CD4-positive, CD25-positive, alpha-beta regulatory T cell (primary cell): ENCODE measurements at regions not wholly inside any gene's neighbourhood (a gene's known extent, or its start where the extent isn't known, plus 50 kb on each side); places are given as distances from the start of the nearest gene placed in this dataset.

Experiments
- ATAC-seq, 2 donors: fragments of 150-1000 bp; cut with Tn5 transposase; one replicate each; pipeline ENCODE4 v1.10.0; 2021; ENCODE audit warnings: low read depth in 2 of 2, moderate number of reproducible peaks in 2 of 2, moderate library complexity in 1 of 2
- DNase-seq, 3 donors: peaks; one replicate each; pipeline versions ENCODE4 v3.0.0 to v3.0.0-alpha.2; 2012 to 2022; ENCODE audit warnings: mixed read lengths in 1 of 3
- H3K27ac ChIP-seq: one replicate; pipeline ENCODE4 v1.7.0; 2013; ENCODE audit warnings: mild to moderate bottlenecking, low read length; ENCODE audit not compliant: insufficient read depth, poor library complexity, severe bottlenecking
- H3K27me3 ChIP-seq: one replicate; pipeline ENCODE4 v1.7.0; 2013; ENCODE audit warnings: low read length; ENCODE audit not compliant: control insufficient read depth, insufficient read depth
- H3K36me3 ChIP-seq: one replicate; pipeline ENCODE4 v1.7.0; 2013; ENCODE audit warnings: mild to moderate bottlenecking, low read length, moderate library complexity; ENCODE audit not compliant: control insufficient read depth, insufficient read depth
- H3K4me1 ChIP-seq: 2 replicates; pipeline ENCODE4 v1.7.0; 2013; ENCODE audit warnings: mild to moderate bottlenecking, low read length; ENCODE audit not compliant: insufficient read depth, control insufficient read depth, poor library complexity, severe bottlenecking
- H3K4me3 ChIP-seq: one replicate; pipeline ENCODE4 v1.7.0; 2013; ENCODE audit warnings: low read depth, mild to moderate bottlenecking, low read length, moderate library complexity
- H3K9me3 ChIP-seq, 2 experiments: 1 replicate in 1 of 2; 2 replicates in 1 of 2; pipeline ENCODE4 v1.7.0; 2013; ENCODE audit warnings: low read length in 2 of 2, mild to moderate bottlenecking in 1 of 2, moderate library complexity in 1 of 2; ENCODE audit not compliant: control insufficient read depth in 2 of 2
- H3K27ac Mint-ChIP-seq, 3 donors: one replicate each; pipeline ENCODE4 v1.8.0; 2020 to 2022; ENCODE audit warnings: mild to moderate bottlenecking in 3 of 3, mixed read lengths in 3 of 3, moderate library complexity in 2 of 3
- H3K27me3 Mint-ChIP-seq: one replicate; pipeline ENCODE4 v1.8.0; 2022; ENCODE audit warnings: mild to moderate bottlenecking, mixed read lengths
- H3K36me3 Mint-ChIP-seq: one replicate; pipeline ENCODE4 v1.8.0; 2020; ENCODE audit warnings: mixed read lengths
- H3K4me1 Mint-ChIP-seq, 4 donors: one replicate each; pipeline ENCODE4 v1.8.0; 2020 to 2022; ENCODE audit warnings: mixed read lengths in 4 of 4, mild to moderate bottlenecking in 1 of 4
- H3K4me3 Mint-ChIP-seq, 4 donors: one replicate each; pipeline ENCODE4 v1.8.0; 2020 to 2022; ENCODE audit warnings: mild to moderate bottlenecking in 4 of 4, mixed read lengths in 4 of 4, moderate library complexity in 3 of 4
- H3K9me3 Mint-ChIP-seq, 7 donors: one replicate each; pipeline ENCODE4 v1.8.0; 2020 to 2022; ENCODE audit warnings: mixed read lengths in 7 of 7, mild to moderate bottlenecking in 3 of 7, moderate library complexity in 2 of 7

DNA sequence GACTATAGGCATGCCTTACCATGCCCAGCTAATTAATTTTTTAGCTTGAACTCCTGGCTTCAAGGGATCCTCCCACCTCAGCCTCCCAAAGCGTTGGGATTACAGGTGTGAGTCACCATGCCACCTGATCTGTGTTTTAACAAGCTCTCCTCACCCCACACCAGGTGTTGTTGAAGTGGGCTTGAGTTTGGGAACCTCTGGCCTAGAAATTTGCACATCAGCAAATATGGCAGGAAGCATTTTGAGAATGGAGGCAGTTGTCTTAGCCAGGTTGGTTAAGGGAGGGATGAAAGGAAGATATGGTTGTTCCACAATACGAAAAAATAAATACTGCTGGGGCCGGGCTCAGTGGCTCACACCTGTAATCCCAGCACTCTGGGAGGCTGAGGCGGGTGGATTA is 433.1 kb downstream of the TYW1 start:
- DNase-seq (no peak), ATAC-seq (no peak)
- Histone ChIP-seq H3K4me1 (no peaks in the 10 kb centered on the region), H3K9me3 (no peaks in the 10 kb centered on the region), H3K4me3 (no peak overlapping the region), H3K27me3 (no peaks in the 10 kb centered on the region), H3K36me3 (no peaks in the 10 kb centered on the region), H3K27ac (no peak overlapping the region)
- Mint-ChIP-seq H3K36me3 (no peaks in the 10 kb centered on the region), H3K27ac (peak overlapping the region in 1 of 3 donors; percentile 52), H3K4me1 (no peaks in the 10 kb centered on the region), H3K9me3 (peaks cover 0 to 16% (median 1%) of the 10 kb centered on the region in 7 donors), H3K27me3 (no peaks in the 10 kb centered on the region), H3K4me3 (no peak overlapping the region)

DNA sequence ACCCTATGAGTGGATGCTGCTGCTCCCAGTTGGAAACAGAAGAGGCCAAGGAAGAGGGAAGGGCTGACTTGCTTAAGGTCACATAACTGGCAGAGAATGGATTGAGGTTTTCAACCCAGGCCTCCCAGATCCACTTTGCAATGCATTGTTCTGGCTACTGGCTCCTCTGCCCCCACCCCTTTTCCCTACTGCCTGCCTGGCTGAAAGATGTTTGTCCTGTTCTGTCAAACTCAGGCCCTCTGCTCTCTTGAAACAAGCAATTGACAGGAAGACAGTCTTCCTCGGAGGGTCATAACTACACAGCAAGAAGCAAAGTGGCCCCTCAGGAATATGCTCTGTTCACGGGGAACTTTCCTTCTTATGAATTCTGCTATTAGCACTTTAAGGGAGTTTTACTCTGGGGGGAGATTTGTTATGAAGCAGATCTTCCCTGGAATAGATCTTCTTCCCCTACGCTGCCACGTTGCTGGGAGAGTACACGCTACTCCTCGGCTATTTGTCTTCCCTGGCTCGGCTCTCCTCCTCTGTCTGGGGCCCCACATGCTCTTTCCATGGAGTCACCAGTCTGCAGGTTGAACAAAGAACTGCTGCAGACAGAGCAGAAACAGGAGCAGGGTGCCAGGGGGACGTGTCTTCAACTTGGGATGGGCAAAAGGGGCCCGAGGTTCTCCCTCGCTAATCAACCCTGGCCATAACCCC is 436.1 kb downstream of the TYW1 start:
- Histone ChIP-seq H3K4me1 (no peaks in the 10 kb centered on the region), H3K36me3 (no peaks in the 10 kb centered on the region), H3K4me3 (no peak overlapping the region), H3K9me3 (no peaks in the 10 kb centered on the region), H3K27ac (no peak overlapping the region), H3K27me3 (no peaks in the 10 kb centered on the region)
- no peak overlapping the region for H3K4me3 Mint-ChIP-seq
- H3K27me3 Mint-ChIP-seq, result no peaks in the 10 kb centered on the region
- H3K27ac Mint-ChIP-seq, result no peak overlapping the region
- DNase-seq, result no peak
- peaks cover 0 to 18% (median 3%) of the 10 kb centered on the region in 7 donors for H3K9me3 Mint-ChIP-seq
- ATAC-seq, result no peak
- no peaks in the 10 kb centered on the region for H3K36me3 Mint-ChIP-seq
- no peaks in the 10 kb centered on the region for H3K4me1 Mint-ChIP-seq

DNA sequence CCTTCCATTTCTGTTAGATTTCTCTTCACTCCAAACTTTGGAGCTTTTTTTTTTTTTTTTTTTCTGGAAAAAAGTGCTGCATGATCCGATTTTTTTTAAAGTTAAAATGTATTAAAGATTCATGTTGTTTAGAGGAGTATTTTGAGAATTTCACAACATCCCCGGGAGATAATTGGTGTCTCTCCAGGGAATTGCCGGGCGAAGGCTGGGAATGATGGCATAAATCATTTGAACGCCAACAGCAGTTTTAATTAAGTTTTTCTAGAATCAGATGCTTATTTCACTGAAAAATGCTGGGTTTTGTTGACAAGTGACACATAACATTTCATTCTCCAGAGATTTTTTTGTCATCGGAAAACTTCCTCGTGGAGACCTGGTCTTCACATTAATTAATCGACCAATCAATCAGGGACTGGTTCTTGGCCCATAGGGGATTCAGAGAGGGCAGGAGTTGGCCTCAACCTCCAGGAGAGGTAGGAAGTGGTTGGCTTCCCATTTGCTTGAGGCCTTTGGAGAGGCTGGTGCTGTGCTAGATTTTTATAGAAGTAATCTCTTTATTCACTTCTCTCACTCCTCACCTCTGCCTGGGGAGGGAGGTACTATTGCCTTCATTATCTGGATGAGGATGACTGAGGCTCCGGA is 439.4 kb downstream of the TYW1 start:
- Histone ChIP-seq H3K4me3 (no peak overlapping the region), H3K27ac (no peak overlapping the region), H3K36me3 (no peaks in the 10 kb centered on the region), H3K4me1 (no peaks in the 10 kb centered on the region), H3K9me3 (no peaks in the 10 kb centered on the region), H3K27me3 (no peaks in the 10 kb centered on the region)
- Mint-ChIP-seq H3K27me3 (no peaks in the 10 kb centered on the region), H3K9me3 (peaks cover 0 to 20% (median 3%) of the 10 kb centered on the region in 7 donors), H3K4me1 (no peaks in the 10 kb centered on the region), H3K36me3 (no peaks in the 10 kb centered on the region), H3K27ac (no peak overlapping the region), H3K4me3 (no peak overlapping the region)
- no peak for ATAC-seq
- no peak for DNase-seq

DNA sequence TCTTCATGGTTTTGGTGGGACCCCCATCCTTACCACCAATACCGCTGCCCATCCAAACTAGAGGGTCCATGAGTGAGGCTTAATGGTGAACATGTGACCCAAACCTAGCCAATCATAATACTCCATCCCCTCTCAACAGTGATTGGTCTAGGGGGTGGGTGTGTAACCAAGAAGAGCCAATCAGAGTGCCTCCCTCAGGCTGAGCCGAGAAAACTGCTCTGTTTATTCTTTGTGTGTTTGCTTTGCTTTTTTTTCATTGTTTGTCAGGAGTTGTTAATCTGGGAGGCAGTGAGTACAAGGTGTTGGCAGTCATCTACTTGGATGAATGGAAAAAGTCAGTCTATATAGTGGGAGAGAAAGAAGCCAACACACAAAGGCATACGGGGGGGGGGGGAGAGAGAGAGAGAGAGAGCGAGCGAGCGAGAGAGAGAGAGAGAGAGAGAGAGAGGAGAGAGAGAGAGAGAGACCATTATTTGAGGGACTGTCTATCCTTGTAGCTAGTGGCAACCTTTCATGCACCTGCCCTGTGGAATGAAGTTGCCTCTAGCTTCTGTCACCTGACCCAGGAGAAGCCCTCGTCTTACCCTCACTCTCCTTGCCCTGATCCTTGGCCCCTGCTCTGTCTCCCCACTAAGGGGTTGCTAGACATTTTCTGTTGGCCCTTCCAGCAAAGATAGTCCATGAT is 441.7 kb downstream of the TYW1 start:
- Histone ChIP-seq H3K4me1 (no peaks in the 10 kb centered on the region), H3K36me3 (no peaks in the 10 kb centered on the region), H3K4me3 (no peak overlapping the region), H3K27ac (no peak overlapping the region), H3K9me3 (no peaks in the 10 kb centered on the region), H3K27me3 (no peaks in the 10 kb centered on the region)
- no peak for DNase-seq
- H3K27me3 Mint-ChIP-seq, result no peaks in the 10 kb centered on the region
- peaks cover 0 to 14% (median 3%) of the 10 kb centered on the region in 7 donors for H3K9me3 Mint-ChIP-seq
- no peaks in the 10 kb centered on the region for H3K4me1 Mint-ChIP-seq
- no peak overlapping the region for H3K4me3 Mint-ChIP-seq
- ATAC-seq, result no peak
- H3K36me3 Mint-ChIP-seq, result no peaks in the 10 kb centered on the region
- no peak overlapping the region for H3K27ac Mint-ChIP-seq

DNA sequence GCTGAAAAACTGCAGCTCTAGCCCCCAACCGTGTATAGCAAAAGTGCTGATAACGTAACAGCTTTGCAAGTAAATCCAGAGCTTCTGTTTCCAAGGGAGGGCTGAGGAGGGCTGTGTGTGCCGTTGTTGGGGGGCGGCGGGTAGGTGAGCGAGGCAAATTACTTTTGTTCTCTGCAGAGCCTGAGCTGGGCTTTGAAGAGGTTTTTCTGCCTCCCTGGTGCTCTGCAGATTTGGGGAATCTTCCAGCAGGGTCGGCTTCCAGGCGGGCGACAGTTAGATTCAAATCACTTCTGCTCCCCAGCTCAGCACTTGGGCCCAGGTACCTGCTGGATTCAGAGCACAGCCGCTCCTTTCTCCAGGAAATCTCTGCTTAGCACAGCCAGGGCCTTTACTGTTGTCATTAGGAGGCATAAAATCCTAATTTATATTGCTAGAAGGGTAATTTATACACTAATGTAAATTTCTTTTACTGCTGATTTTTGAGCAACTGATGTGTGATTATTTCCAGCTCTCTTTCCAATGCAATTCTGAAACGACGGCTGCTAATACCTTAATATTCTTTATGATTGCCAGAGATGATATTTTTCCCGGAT is 442.4 kb downstream of the TYW1 start:
- no peaks in the 10 kb centered on the region for H3K4me1 ChIP-seq
- H3K27ac Mint-ChIP-seq, result no peak overlapping the region
- no peak overlapping the region for H3K27ac ChIP-seq
- H3K36me3 ChIP-seq, result no peaks in the 10 kb centered on the region
- H3K4me3 ChIP-seq, result no peak overlapping the region
- no peaks in the 10 kb centered on the region for H3K9me3 ChIP-seq
- H3K4me1 Mint-ChIP-seq, result no peaks in the 10 kb centered on the region
- H3K27me3 Mint-ChIP-seq, result no peaks in the 10 kb centered on the region
- no peak overlapping the region for H3K4me3 Mint-ChIP-seq
- peaks cover 0 to 9% (median 2%) of the 10 kb centered on the region in 7 donors for H3K9me3 Mint-ChIP-seq
- DNase-seq (no peak), ATAC-seq (no peak)
- H3K36me3 Mint-ChIP-seq, result no peaks in the 10 kb centered on the region
- H3K27me3 ChIP-seq, result no peaks in the 10 kb centered on the region

DNA sequence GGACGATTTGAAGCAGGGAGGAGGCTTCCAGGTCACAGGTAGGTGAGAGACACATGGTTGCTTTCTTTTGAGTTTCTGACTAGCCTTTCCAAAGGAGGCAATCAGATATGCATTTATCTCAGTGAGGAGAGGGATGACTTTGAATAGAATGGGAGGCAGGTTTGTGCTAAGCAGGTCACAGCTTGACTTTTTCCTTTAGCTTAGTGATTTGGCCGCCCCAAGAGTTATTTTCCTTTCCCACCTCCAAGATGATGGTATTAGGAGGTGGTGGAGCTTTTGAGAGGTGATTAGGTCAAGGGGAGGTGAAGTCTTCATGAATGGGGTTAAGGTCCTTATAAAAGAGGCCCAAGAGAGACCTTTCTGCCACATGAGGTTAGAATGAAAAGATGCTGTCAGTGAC is 443.7 kb downstream of the TYW1 start:
- Histone ChIP-seq H3K4me3 (no peak overlapping the region), H3K36me3 (no peaks in the 10 kb centered on the region), H3K27me3 (no peaks in the 10 kb centered on the region), H3K27ac (no peak overlapping the region), H3K9me3 (no peaks in the 10 kb centered on the region), H3K4me1 (no peaks in the 10 kb centered on the region)
- no peaks in the 10 kb centered on the region for H3K4me1 Mint-ChIP-seq
- H3K27ac Mint-ChIP-seq, result no peak overlapping the region
- DNase-seq (no peak), ATAC-seq (no peak)
- no peak overlapping the region for H3K4me3 Mint-ChIP-seq
- peaks cover 0 to 8% (median 3%) of the 10 kb centered on the region in 7 donors for H3K9me3 Mint-ChIP-seq
- H3K36me3 Mint-ChIP-seq, result no peaks in the 10 kb centered on the region
- H3K27me3 Mint-ChIP-seq, result no peaks in the 10 kb centered on the region

DNA sequence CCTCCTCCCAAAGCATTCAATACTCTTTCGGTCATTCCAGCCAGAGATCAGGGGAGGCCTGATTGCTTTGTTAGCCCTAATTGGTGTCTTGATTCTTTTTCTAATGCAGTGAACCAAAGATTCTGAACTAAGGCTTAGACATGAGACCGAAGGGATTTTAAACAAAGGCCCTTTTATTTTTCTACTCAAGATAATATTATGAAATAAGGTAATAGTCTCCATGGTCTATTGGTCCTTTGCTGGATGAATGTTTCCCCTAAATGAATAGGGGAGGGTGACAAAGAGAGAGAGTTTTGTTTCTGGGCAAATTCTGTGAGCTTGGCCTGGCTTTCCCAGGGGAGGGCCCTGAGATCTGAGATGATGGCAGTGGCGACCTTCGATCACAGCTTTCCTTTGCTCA is 449.1 kb downstream of the TYW1 start:
- Mint-ChIP-seq H3K36me3 (no peaks in the 10 kb centered on the region), H3K27ac (no peak overlapping the region), H3K27me3 (peaks cover 4% of the 10 kb centered on the region), H3K4me3 (no peak overlapping the region), H3K4me1 (no peaks in the 10 kb centered on the region), H3K9me3 (peaks cover 0 to 9% (median 2%) of the 10 kb centered on the region in 7 donors)
- H3K4me3 ChIP-seq, result no peak overlapping the region
- H3K4me1 ChIP-seq, result no peaks in the 10 kb centered on the region
- H3K27ac ChIP-seq, result no peak overlapping the region
- no peaks in the 10 kb centered on the region for H3K36me3 ChIP-seq
- H3K27me3 ChIP-seq, result no peaks in the 10 kb centered on the region
- no peaks in the 10 kb centered on the region for H3K9me3 ChIP-seq
- DNase-seq, result no peak
- no peak for ATAC-seq
